GM12892 (cell line): ENCODE measurements at regions not wholly inside any gene's neighbourhood (a gene's known extent, or its start where the extent isn't known, plus 50 kb on each side); places are given as distances from the start of the nearest gene placed in this dataset.
"Not testable (repeated sequence)": the region's sequence is repeated elsewhere in the genome, so short reads cannot be mapped to it uniquely, and the experiment has no call there.

Experiments
- DNase-seq: peaks from one replicate; pipeline ENCODE4 v3.0.0; 2011; ENCODE audit not compliant: insufficient read length
- FAIRE-seq: peaks from 2 replicates; lab custom pipeline; 2011; peaks lifted over from hg19 to GRCh38; lab: Jason Lieb, UNC
- POLR2A ChIP-seq: IDR thresholded peaks from 2 replicates; pipeline ENCODE4 v1.6.1; 2011; ENCODE audit warnings: low read depth, low read length, control low read depth
- POLR2AphosphoS5 ChIP-seq: IDR thresholded peaks from 2 replicates; pipeline ENCODE4 v1.6.1; 2011; ENCODE audit warnings: low read depth, low read length, control low read depth
- TAF1 ChIP-seq: IDR thresholded peaks from 2 replicates; pipeline ENCODE4 v1.6.1; 2011; ENCODE audit warnings: low read depth, mild to moderate bottlenecking, control low read depth, low read length, borderline replicate concordance

- no peak for TF ChIP-seq POLR2A
- DNase-seq (peak; percentile 21), FAIRE-seq (peak; percentile 30)
These were observed 60.2 kb downstream of the GLUL start for GRCh38 chr1:182331387-182331786.

DNA sequence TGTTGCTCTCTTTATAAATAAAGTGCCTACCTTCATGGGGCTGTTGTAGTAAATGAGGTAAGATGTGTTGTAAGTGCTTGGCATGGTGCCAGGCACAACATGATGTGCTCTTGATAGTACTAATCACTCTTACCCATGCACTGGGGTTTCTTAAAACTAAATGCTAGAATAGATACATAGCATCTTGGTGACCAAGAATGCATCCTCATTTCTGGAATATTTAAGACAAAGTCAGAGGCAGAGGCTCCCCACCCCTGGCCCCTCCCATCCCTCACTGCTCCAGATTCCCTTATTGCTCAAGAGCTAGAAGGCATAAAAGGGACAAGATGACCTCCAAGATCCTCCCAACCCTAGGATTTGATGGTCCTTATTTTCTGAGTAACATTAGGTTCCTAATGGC is 61.3 kb downstream of the GLUL start:
- TF ChIP-seq POLR2A (no peak), POLR2AphosphoS5 (no peak), TAF1 (no peak)
- FAIRE-seq (no peak), DNase-seq (no peak)

DNA sequence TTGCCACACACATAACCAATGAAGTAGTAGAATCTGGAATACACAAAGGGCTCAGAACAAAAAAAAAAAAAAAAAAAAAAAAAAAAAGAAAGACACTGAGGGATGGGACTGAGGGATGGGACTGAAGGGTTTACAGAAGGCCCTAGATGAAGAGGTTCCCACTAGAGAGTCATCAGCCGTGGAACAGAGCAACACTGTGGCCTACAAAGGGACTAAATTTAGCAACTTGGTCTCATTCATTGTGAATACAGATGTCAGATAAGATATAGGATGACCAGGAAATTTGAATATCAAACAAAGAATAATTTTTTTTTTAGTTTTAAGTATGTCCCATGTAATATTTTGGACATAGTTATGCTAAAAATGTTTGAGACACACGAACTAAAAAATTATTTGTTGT is 62.1 kb downstream of the GLUL start:
- TF ChIP-seq POLR2A (no peak), POLR2AphosphoS5 (no peak), TAF1 (no peak)
- FAIRE-seq (no peak), DNase-seq (no peak)

DNA sequence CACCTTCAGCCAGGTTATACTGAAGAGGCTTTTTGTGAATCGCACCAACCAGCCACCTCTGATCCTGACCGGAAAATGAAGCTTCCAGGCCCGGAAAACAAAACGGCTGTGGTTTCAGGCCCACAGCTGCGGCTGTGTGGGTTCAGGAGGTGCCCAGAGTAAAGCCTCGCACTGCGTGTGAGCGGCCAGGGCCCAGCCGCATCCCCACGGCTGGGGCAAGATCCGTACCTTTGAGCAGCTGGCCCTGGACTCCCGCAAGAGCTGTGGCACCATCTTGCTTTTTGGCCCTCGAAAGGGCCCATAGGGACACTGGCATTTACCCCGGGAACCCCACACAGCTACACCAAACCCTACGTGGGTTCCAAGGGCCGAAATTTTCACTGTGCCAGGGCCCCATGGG is 63.0 kb downstream of the GLUL start:
- TF ChIP-seq POLR2A = no peak
- no peak for TF ChIP-seq TAF1
- DNase-seq (no peak), FAIRE-seq (no peak)

- no peak for TF ChIP-seq POLR2AphosphoS5
- DNase-seq (no peak), FAIRE-seq (no peak)
These were observed 66.3 kb downstream of the GLUL start for GRCh38 chr1:182325339-182325738.

- FAIRE-seq, DNase-seq: not testable (repeated sequence)
These were observed 70.1 kb downstream of the GLUL start for GRCh38 chr1:182321532-182321931.

DNA sequence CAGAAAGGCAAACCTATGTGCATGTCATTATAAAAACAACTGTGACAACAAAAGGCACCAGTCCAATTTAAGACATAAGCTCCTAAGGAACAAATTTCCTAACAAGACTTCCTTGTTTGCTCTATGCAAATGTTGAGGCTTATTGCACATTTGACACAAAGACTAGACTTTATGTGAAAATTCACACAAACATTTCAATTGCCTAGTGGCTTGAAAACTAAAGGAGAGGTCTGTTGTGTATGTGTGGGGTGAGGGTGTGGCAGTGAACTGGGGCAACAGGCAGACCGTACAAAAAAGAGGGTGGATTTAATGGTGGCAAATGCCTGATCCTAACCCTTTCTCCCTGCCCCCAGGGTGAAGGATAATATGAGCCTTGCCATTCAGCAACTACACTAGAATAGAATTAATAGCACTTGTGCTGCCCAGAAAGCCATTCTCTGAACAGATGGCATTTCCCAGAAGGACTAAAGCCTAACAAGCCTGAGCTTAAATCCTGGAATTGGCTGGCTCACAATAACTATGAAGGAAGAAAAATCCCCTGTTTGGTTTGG is 73.9 kb downstream of the GLUL start:
- no peak for DNase-seq
- no peak for TF ChIP-seq POLR2AphosphoS5
- no peak for TF ChIP-seq TAF1
- no peak for TF ChIP-seq POLR2A

GRCh38 chr1:182316454-182316853 is 75.1 kb downstream of the GLUL start:
- FAIRE-seq = not testable (repeated sequence)

More for the DNA sequence above, 73.9 kb downstream of the GLUL start:
- FAIRE-seq = no peak

DNA sequence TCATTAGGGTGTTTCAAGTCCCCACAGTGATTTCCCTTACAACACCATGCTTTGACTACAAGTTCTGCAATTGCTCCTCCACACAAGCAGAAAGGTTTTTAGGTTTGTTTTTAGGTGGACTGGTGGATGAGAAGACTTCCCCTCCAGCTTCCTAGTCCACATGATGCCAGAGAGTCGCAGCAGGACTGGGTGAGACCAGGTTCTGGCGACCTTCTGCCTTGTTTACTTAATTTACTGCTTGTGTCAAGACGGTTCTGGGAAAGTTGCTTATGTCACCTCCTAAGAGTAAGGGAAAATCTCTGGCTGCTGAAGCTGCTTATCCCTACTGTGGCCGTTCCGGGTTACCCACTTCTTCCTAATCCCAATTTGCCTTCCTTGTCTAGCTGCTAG is 76.4 kb downstream of the GLUL start:
- no peak for TF ChIP-seq POLR2AphosphoS5
- TF ChIP-seq POLR2A = no peak
- TF ChIP-seq TAF1 = no peak
- FAIRE-seq (no peak), DNase-seq (no peak)

More at GRCh38 chr1:182316454-182316853, 75.1 kb downstream of the GLUL start:
- DNase-seq = not testable (repeated sequence)

DNA sequence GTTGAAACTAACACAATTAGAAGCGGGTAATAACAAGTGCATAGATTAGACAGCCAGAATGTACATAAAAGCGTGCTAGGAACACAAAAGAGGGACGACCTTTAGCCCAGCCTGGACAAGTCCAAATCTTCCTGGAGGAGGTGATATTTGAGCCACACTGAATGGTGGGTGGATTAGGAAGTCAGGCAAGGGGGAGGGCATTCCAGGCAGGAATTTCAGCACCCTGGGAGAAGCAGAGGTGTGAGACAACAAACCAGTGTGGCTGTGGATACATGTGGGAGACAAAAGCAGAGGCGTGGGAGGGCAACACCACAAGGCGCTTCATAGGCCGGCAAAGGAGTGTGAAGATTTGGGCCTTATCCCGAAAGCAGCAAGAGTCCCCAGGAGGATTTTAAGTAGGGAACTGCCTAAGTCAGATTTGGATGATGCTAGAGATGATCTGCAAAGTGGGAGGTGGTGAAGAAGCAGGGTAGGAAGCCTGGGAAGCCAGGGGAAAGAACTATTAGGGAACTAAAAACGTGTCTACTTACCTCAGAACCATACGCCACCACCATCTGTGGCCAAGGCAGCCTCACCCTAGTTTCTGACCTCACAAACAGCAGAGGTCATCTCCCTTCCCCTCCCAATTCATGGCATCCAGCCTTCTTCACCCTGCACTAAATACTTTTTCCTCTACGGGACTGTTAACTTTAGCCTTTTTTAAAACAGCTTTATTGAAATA is 81.8 kb downstream of the GLUL start:
- no peak for TF ChIP-seq POLR2AphosphoS5
- TF ChIP-seq POLR2A = no peak
- TF ChIP-seq TAF1 = no peak
- DNase-seq (no peak), FAIRE-seq (no peak)

DNA sequence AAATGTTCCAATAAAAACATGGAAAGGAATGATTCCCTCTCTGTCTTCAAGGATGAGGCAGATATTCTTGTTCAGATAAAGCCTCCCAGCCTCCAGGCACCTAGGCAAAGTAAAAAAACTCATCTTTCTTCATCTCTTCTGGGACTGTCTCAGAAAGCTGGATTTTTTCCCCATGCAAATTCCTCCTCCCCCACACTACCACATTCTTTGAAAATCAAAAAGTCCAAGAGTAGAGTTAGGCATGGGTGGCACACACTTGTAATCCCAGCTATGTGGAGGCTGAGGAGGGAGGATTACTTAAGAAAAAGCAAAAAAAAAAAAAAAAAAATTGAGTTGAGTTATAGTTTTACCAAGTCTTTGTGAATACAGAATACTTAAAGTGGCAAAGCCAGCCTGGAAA is 82.8 kb downstream of the GLUL start:
- no peak for DNase-seq

DNA sequence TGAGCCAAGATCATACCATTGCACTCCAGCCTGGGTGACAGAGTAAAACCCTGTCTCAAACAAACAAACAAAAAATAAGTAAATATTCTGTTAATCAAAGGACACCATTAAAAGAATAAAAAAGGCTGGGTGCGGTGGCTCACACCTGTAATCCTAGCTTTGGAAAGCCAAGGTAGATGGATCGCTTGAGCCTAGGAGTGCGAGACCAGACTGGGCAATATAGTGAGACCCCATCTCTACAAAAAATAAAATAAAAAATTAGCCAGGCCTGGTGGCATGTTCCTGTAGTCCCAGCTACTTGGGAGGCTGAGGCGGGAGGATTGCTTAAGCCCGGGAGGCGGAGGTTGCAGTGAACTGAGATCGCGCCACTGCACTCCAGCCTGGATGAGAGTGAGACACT is 84.1 kb downstream of the GLUL start:
- DNase-seq, FAIRE-seq: not testable (repeated sequence)

More for the DNA sequence above, 82.8 kb downstream of the GLUL start:
- TF ChIP-seq POLR2AphosphoS5 (no peak), POLR2A (no peak), TAF1 (no peak)
- no peak for FAIRE-seq

- DNase-seq (no peak), FAIRE-seq (no peak)
- no peak for TF ChIP-seq POLR2A
- TF ChIP-seq POLR2AphosphoS5 = no peak
- TF ChIP-seq TAF1 = no peak
These were observed 85.7 kb downstream of the GLUL start for GRCh38 chr1:182305861-182306260.

DNA sequence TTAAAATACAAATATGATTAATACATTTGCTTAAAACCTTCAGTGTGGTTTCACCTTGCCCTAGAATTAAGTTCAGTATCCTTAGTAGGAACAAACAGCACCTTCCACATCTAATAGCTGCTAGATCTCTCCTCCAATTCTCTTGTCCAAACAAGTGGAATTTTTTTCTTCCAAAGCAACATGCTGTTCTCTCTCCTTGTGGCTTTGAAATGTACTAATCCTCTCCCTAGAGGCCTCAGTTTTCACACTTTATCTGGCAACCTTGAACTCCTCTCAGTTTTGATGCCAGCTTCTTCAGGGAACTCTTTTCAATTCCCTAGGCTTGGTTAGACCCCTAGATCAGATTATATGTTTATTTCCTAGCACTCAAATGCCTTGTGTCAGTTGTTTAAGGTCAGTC is 87.0 kb downstream of the GLUL start:
- no peak for TF ChIP-seq TAF1
- no peak for TF ChIP-seq POLR2A
- no peak for TF ChIP-seq POLR2AphosphoS5
- FAIRE-seq (no peak), DNase-seq (no peak)
